ENCODE measurements at regions not wholly inside any gene's neighbourhood (a gene's known extent, or its start where the extent isn't known, plus 50 kb on each side); places are given as distances from the start of the nearest gene placed in this dataset.

GRCh38 chr5:34604119-34604675 is 51.9 kb upstream of the RAI14 start:
- TF ChIP-seq, protein P1, sequence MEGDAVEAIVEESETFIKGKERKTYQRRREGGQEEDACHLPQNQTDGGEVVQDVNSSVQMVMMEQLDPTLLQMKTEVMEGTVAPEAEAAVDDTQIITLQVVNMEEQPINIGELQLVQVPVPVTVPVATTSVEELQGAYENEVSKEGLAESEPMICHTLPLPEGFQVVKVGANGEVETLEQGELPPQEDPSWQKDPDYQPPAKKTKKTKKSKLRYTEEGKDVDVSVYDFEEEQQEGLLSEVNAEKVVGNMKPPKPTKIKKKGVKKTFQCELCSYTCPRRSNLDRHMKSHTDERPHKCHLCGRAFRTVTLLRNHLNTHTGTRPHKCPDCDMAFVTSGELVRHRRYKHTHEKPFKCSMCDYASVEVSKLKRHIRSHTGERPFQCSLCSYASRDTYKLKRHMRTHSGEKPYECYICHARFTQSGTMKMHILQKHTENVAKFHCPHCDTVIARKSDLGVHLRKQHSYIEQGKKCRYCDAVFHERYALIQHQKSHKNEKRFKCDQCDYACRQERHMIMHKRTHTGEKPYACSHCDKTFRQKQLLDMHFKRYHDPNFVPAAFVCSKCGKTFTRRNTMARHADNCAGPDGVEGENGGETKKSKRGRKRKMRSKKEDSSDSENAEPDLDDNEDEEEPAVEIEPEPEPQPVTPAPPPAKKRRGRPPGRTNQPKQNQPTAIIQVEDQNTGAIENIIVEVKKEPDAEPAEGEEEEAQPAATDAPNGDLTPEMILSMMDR (IDR thresholded peaks at IDR 0.05; ENCODE audit: low read depth, low read length), result no peak
- TF ChIP-seq POLR2A (IDR thresholded peaks at IDR 0.05; ENCODE audit: extremely low read depth, insufficient read length), result no peak
- TF ChIP-seq, protein P2, sequence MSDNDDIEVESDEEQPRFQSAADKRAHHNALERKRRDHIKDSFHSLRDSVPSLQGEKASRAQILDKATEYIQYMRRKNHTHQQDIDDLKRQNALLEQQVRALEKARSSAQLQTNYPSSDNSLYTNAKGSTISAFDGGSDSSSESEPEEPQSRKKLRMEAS (IDR thresholded peaks at IDR 0.05; ENCODE audit: low read depth, low read length), result no peak
